SW 1271 (cell line): ENCODE measurements at regions not wholly inside any gene's neighbourhood (a gene's known extent, or its start where the extent isn't known, plus 50 kb on each side); places are given as distances from the start of the nearest gene placed in this dataset.

Experiments
- DNase-seq, 2 experiments: peaks; one replicate each; lab custom pipeline; 2025; lab: John Stamatoyannopoulos, UW

- DNase-seq = no peak
Measured at GRCh38 chr17:68661265-68662036, 60.3 kb upstream of the FAM20A start.

GRCh38 chr17:68660302-68660701, 59.1 kb upstream of the FAM20A start:
- no peak for DNase-seq

GRCh38 chr17:68658999-68659780, 58.0 kb upstream of the FAM20A start:
- DNase-seq = no peak

GRCh38 chr17:68657576-68657975, 56.4 kb upstream of the FAM20A start:
- no peak for DNase-seq

- no peak for DNase-seq
Measured at GRCh38 chr17:68657166-68657565, 56.0 kb upstream of the FAM20A start.

- no peak for DNase-seq
Measured at GRCh38 chr17:68656666-68657065, 55.5 kb upstream of the FAM20A start.
